Stimulated activated CD4-positive, alpha-beta T cell treated with anti-CD3 and anti-CD28 coated beads, Interleukin-1b, Interleukin-23, amount 100 ng/mL, for 24 hours (primary cell): ENCODE measurements at regions not wholly inside any gene's neighbourhood (a gene's known extent, or its start where the extent isn't known, plus 50 kb on each side); places are given as distances from the start of the nearest gene placed in this dataset.
"Not testable (repeated sequence)": the region's sequence is repeated elsewhere in the genome, so short reads cannot be mapped to it uniquely, and the experiment has no call there.

Experiments
- DNase-seq, 4 experiments: peaks; one replicate each; pipeline ENCODE4 v3.0.0-alpha.2; 2020; ENCODE audit warnings: low read depth in 4 of 4, low spot score in 1 of 4

DNA sequence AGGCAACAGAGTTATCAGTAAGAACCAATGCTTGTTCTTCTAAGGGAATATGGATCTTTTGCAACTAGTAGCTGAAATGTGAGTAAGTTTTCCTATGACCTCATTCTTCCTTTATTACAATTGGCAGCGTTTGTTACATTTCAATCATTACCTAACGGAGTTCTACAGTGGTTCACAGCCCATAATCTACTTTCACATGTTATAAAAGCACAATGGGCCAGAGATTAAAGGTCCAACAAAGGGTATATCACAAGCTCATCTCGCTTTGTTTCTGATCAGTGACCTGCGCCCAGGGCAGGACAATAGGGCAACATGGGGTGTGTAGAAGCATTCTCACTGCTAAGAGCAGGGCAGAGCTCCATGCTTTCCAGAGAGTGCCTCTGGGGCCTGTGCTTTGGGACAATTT lies 279.9 kb upstream of the DYNLRB2 start:
- DNase-seq = no peak

DNA sequence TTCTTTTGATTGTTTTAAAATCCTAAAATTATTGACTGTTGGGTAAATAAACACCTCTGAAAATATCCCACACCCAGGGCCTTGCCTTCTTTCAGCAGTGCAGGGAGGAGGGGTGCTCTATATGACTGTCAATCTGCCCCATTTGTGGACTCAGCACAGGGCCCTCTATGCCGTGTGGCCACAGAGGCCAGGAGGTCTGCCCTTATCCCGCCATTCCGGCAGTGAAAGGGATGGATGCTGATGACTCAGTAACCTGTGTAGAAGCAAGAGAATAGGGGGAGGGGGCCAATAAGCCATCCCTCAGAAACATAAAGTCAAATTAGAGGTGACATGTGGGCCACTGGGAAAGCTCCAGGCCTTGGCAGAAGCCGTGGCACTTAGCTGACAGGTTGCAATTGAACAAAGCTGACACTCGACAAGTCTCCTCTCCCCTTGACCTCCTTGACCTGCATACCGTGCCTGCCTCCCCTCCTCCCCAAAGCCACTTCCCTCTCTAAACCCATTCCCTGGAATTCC lies 281.4 kb upstream of the DYNLRB2 start:
- no peak for DNase-seq

GRCh38 chr16:80258407-80258806 lies 282.4 kb upstream of the DYNLRB2 start:
- DNase-seq = no peak

- no peak for DNase-seq
Observed at GRCh38 chr16:80254970-80255369, 285.8 kb upstream of the DYNLRB2 start.

GRCh38 chr16:80253741-80254140 lies 287.1 kb upstream of the DYNLRB2 start:
- no peak for DNase-seq

DNA sequence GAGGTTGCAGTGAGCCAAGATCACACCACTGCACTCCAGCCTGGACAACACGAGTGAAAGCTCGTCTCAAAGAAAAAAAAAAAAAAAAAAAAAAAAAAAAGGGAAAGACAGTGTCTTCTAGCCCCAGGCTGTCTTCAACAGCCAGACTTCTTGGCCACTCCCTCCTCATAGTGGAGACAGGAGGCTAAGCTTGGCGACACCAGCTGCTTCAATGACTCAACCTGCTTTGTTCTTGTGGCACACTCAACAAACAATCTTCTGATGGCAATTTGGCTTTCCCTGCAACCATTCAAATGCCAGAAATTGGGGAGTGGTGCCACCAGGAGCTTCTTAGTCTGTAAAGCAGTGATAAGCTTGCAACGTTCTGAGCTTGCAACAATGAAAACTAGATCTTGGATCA lies 290.4 kb upstream of the DYNLRB2 start:
- no peak for DNase-seq

DNA sequence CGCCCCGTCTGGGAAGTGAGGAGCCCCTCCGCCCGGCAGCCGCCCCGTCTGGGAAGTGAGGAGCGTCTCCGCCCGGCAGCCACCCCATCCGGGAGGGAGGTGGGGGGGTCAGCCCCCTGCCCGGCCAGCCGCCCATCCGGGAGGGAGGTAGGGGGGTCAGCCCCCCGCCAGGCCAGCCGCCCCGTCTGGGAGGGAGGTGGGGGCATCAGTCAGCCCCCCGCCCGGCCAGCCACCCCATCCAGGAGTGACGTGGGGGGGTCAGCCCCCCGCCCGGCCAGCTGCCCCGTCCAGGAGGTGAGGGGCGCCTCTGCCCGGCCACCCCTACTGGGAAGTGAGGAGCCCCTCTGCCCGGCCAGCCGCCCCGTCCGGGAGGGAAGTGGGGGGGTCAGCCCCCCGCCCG lies 297.5 kb upstream of the DYNLRB2 start:
- not testable (repeated sequence) for DNase-seq

DNA sequence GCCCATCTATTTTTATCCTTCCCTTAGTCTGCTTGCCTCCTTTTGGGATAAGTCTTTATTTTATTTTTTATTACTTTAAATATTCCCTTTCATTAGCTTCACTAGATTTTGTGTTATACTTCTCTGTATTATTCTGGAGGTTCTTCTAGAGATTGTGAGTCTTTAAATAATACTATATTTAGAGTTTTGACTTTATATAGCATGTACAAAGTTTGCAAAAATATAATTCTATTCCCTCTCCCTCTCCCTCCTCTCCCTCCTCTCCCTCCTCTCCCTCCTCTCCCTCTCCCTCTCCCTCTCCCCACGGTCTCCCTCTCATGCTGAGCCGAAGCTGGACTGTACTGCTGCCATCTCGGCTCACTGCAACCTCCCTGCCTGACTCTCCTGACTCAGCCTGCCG lies 298.5 kb upstream of the DYNLRB2 start:
- not testable (repeated sequence) for DNase-seq

GRCh38 chr16:80233097-80233835 lies 307.5 kb upstream of the DYNLRB2 start:
- no peak for DNase-seq

DNA sequence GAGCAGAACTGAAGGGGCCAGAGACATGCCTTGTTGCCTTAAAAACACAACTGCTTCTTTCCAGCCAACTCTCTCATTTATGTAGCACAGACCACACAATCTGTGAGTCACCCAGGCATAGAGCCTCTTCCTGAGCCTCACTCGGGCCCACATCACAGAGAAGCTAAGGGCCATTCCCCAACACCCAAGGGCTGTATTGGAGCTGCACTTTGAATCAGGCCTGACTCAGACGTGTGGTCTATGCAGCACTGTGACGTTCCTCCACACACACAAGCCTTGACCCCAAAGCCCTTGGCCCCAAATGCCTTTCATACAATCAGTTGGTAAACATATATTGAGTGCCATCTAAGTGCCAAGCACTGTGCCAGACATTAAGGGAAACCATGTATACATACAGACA lies 308.9 kb upstream of the DYNLRB2 start:
- no peak for DNase-seq

- no peak for DNase-seq
Observed at GRCh38 chr16:80231121-80231520, 309.7 kb upstream of the DYNLRB2 start.

DNA sequence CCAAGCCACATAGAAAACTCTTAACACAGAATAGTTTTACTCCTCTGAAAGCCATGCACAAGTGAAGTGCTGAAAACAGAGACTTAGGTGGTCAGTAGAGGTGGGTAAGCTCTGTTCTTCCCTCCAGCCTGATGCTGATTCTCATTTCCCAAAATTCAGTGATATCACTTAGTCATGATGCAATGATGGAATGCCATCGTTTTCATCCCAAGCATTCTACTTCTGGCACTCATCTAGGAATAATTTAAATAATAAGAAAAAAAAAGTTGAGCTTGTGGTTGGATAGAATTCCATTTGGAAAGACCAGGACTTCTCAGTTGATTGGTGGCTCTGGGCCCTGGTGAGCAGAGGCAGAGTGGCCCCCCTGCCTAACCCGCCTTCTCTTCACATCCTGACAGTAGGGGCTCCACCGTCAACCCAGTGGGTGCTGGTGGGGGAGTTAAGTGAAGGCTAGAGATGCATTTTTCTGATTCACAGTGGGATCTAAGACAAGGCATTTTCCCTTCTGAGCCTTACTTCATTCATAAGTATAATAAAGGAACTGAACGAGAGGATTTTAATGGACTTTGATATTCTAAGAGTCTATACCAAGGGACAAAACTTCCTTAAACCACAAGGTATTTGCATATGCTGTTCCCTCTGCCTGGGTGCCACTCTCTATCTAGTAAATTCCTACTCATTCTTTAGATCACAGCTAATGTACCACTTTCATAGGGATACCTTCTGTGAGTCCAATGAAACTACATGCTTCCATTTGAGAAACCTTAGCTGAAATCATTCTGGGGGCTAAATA lies 310.3 kb upstream of the DYNLRB2 start:
- DNase-seq = no peak

DNA sequence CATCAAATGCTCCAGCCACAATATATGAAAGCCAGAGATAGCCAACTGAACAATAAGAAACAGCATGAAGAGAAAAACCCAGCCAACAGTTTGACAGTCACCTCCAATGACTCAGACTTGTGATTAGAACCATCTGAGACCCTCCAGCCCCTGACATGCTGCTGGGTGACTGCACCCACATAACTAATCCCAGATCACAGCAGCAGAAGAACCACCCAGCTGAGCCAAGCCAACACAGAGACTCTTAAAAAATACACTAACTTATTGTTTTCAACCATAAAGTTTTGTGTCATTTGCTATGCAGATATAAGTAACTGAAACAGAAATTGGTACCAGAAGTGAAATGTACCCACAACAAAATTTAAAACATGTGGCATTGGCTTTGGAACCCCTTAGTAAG lies 314.3 kb upstream of the DYNLRB2 start:
- DNase-seq = no peak

GRCh38 chr16:80210787-80211186 lies 330.0 kb upstream of the DYNLRB2 start:
- DNase-seq = no peak

DNA sequence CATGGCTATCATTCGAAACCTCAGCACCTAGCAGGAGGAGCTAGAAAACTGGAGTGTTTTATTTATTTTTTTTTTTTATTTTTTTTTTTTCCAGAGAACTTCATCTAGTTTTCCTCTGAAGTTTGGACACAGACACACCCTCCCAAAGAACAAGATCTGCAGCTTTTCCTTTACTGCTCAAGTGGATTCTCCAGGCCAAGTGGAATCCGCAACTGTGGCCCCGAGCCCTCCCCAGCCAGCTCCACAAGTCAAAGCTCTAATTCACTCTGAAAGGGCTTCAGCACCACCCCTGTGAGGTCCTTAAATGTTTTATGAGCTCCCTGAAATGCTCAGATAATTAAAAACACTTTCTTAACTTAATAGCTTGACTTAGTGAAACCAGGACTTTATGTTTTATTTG lies 332.1 kb upstream of the DYNLRB2 start:
- DNase-seq = no peak

- no peak for DNase-seq
Observed at GRCh38 chr16:80208015-80208414, 332.8 kb upstream of the DYNLRB2 start.

- no peak for DNase-seq
Observed at GRCh38 chr16:80203821-80204220, 337.0 kb upstream of the DYNLRB2 start.

DNA sequence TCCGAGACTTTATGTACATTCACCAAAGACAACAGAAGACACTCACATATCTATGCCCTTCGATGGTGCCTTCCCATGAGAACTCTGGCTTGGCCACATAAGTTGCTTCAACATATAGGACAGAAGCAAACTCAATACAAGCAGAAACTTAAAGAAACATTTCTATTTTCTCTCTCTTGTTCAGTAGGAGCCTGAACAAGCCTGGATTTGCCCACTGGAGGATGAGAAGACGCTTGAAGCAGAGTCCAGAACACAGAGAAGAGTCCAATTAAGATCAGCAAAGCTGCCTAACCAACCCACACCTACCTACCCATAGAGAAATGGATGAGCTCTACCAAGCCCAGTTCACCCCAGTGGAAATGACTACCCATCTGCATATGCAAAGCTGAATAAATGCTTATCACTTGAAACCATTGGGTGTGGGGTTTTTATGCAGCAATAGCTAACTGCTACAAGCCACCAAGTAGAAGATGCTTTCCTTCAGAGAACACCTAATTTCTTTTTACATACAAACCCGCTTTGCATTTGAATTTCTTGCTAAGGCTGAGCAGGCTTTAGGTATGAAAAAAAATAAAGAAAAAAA lies 337.9 kb upstream of the DYNLRB2 start:
- no peak for DNase-seq

- no peak for DNase-seq
Observed at GRCh38 chr16:80200079-80200478, 340.7 kb upstream of the DYNLRB2 start.

GRCh38 chr16:80199614-80200013 lies 341.2 kb upstream of the DYNLRB2 start:
- DNase-seq = no peak

DNA sequence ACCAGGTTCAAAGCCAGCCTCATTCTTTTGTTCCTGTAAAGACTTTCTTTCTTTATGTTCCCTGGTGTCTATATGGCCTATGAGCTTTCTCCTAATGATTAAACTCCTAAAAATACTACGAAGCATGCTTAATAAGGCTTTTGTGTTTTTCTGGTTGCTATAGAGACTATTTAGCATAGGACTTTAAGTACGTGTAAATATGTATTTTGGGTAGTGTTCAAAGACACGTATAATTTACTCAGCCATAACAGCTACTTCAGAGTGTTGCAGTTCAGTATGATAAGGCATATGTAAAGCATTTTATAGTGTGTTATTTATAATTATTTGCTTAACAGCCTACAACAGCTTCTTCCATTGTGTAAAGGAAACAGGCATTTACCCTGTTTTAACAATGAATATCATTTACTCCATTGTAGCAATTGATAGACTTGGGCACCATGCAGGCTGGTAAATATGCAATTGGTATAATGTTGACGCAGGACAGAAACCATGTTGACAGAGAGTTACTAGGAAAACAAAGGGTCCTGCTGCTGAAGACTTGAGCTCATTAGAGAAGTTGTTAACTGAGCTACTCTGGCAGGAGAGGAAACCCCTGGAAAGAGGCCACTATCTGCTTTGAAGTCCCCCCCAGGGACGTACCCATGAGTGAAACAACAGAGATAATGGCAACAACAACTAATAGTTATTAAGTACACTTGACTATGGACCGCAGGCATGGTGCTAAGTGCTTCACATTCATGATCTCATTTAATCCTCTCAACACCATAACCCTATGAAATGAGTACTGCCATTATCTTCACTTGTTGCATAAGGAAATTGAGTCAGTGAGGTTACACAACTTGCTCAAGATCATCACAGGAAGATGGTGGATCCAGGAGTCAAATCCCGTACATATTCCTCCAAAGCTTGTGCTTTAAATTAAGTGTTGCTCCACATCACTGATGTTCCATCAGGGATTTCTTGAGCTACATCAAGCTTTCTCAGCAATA lies 342.2 kb upstream of the DYNLRB2 start:
- DNase-seq = no peak
